Neural progenitor cell (in vitro differentiated cells): ENCODE measurements at regions not wholly inside any gene's neighbourhood (a gene's known extent, or its start where the extent isn't known, plus 50 kb on each side); places are given as distances from the start of the nearest gene placed in this dataset.

Experiments used
- DNase-seq: peaks from one replicate; pipeline ENCODE4 v3.0.0-alpha.2; 2016; ENCODE audit warnings: low spot score
- H2AFZ ChIP-seq: fragments of 200-600 bp; sonication (generic); replicated peaks from 2 replicates; pipeline ENCODE4 v1.6.1; 2016; ENCODE audit warnings: antibody characterized with exemption
- H3F3A ChIP-seq: fragments of 200-600 bp; sonication (generic); 2 replicates; pipeline ENCODE4 v1.6.1; 2016; ENCODE audit warnings: antibody characterized with exemption, low read depth
- H3K27ac ChIP-seq: fragments of 200-600 bp; sonication (generic); 2 replicates; pipeline ENCODE4 v1.5.1; 2016; ENCODE audit warnings: mild to moderate bottlenecking
- H3K27me3 ChIP-seq: fragments of 200-600 bp; sonication (generic); 2 replicates; pipeline ENCODE4 v1.6.1; 2016; ENCODE audit warnings: mild to moderate bottlenecking, moderate library complexity
- H3K36me3 ChIP-seq: fragments of 200-600 bp; sonication (generic); 2 replicates; pipeline ENCODE4 v1.5.1; 2016
- H3K4me1 ChIP-seq: fragments of 200-600 bp; sonication (generic); 2 replicates; pipeline ENCODE4 v1.6.1; 2016; ENCODE audit warnings: mixed run types
- H3K4me2 ChIP-seq: fragments of 200-600 bp; sonication (generic); 2 replicates; pipeline ENCODE4 v1.6.1; 2016
- H3K4me3 ChIP-seq: fragments of 200-600 bp; sonication (generic); 2 replicates; pipeline ENCODE4 v1.5.1; 2016
- H3K79me2 ChIP-seq: fragments of 200-600 bp; sonication (generic); 2 replicates; pipeline ENCODE4 v1.6.1; 2016; ENCODE audit warnings: low read depth
- H3K9ac ChIP-seq: fragments of 200-600 bp; sonication (generic); 2 replicates; pipeline ENCODE4 v1.6.1; 2016
- H3K9me3 ChIP-seq: fragments of 200-600 bp; sonication (generic); 2 replicates; pipeline ENCODE4 v1.5.1; 2016; ENCODE audit warnings: low read depth
- H4K20me1 ChIP-seq: fragments of 200-600 bp; sonication (generic); 2 replicates; pipeline ENCODE4 v1.6.1; 2016; ENCODE audit warnings: low read depth
- H3K27ac Mint-ChIP-seq: 3 replicates; pipeline ENCODE4 v1.8.0; 2021; ENCODE audit warnings: mixed read lengths
- H3K27me3 Mint-ChIP-seq: 2 replicates; pipeline ENCODE4 v1.8.0; 2022; ENCODE audit warnings: low read depth, mild to moderate bottlenecking, inconsistent platforms, moderate library complexity, mixed read lengths; ENCODE audit not compliant: insufficient read depth
- H3K36me3 Mint-ChIP-seq: 3 replicates; pipeline ENCODE4 v1.8.0; 2021; ENCODE audit warnings: mixed read lengths
- H3K4me1 Mint-ChIP-seq: 3 replicates; pipeline ENCODE4 v1.8.0; 2021; ENCODE audit warnings: mixed read lengths
- H3K4me3 Mint-ChIP-seq: 3 replicates; pipeline ENCODE4 v1.8.0; 2021; ENCODE audit warnings: mild to moderate bottlenecking, moderate library complexity, mixed read lengths
- H3K9me3 Mint-ChIP-seq: 3 replicates; pipeline ENCODE4 v1.8.0; 2020; ENCODE audit warnings: mixed read lengths
- EZH2 ChIP-seq: fragments of 200-600 bp; sonication (generic); IDR thresholded peaks from 2 replicates; pipeline ENCODE4 v1.6.1; 2017; ENCODE audit warnings: antibody characterized with exemption, mild to moderate bottlenecking, moderate library complexity
- EZH2phosphoT487 ChIP-seq: fragments of 200-600 bp; sonication (generic); IDR thresholded peaks from 2 replicates; pipeline ENCODE4 v1.6.1; 2017; ENCODE audit warnings: antibody characterized with exemption
- TF ChIP-seq, protein P1 (sequence below): fragments of 200-600 bp; sonication (generic); IDR thresholded peaks from 2 replicates; pipeline ENCODE4 v1.5.1; 2017; ENCODE audit warnings: antibody characterized with exemption, mild to moderate bottlenecking

GRCh38 chr13:47049276-47049989 lies 152.6 kb upstream of the HTR2A start:
- no peak for TF ChIP-seq EZH2phosphoT487
- TF ChIP-seq, protein P1, sequence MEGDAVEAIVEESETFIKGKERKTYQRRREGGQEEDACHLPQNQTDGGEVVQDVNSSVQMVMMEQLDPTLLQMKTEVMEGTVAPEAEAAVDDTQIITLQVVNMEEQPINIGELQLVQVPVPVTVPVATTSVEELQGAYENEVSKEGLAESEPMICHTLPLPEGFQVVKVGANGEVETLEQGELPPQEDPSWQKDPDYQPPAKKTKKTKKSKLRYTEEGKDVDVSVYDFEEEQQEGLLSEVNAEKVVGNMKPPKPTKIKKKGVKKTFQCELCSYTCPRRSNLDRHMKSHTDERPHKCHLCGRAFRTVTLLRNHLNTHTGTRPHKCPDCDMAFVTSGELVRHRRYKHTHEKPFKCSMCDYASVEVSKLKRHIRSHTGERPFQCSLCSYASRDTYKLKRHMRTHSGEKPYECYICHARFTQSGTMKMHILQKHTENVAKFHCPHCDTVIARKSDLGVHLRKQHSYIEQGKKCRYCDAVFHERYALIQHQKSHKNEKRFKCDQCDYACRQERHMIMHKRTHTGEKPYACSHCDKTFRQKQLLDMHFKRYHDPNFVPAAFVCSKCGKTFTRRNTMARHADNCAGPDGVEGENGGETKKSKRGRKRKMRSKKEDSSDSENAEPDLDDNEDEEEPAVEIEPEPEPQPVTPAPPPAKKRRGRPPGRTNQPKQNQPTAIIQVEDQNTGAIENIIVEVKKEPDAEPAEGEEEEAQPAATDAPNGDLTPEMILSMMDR = no peak
- H3K79me2 ChIP-seq = no peaks in the 10 kb centered on the region
- H3K9me3 Mint-ChIP-seq = no peaks in the 10 kb centered on the region
- no peak overlapping the region for H3K4me3 Mint-ChIP-seq
- H3K4me1 ChIP-seq = peaks cover 23% of the 10 kb centered on the region
- H3K9ac ChIP-seq = no peak overlapping the region
- H3K4me1 Mint-ChIP-seq = peaks cover 14% of the 10 kb centered on the region
- H3K36me3 Mint-ChIP-seq = no peaks in the 10 kb centered on the region
- no peaks in the 10 kb centered on the region for H3K27me3 Mint-ChIP-seq
- H4K20me1 ChIP-seq = no peaks in the 10 kb centered on the region
- no peak for DNase-seq
- no peak overlapping the region for H3K27ac ChIP-seq
- no peaks in the 10 kb centered on the region for H3K9me3 ChIP-seq
- H3F3A ChIP-seq = peaks cover 7% of the 10 kb centered on the region
- H3K27ac Mint-ChIP-seq = no peak overlapping the region
- H3K4me3 ChIP-seq = no peak overlapping the region
- H3K27me3 ChIP-seq = no peaks in the 10 kb centered on the region
- no peaks in the 10 kb centered on the region for H3K36me3 ChIP-seq
- no peak overlapping the region for H3K4me2 ChIP-seq
- H2AFZ ChIP-seq = peak overlapping the region; percentile 54

DNA sequence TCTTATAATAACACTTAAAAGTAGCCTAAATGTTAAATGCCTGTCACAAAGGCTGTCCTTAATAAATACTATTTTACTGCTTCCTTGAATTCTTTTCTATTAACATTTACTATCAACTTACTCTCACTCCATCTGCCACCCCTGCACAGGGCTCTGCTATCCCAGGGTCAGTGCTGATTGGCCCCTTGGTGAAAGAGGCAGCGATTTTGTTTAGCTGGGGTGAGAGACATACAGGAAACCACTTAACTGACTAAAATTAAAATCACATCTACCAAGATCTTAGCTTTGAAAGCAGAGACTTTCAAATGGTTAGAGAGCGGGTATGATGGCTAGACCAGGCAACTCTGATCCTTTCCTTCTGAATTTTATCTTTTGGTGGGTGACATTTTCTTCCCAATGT lies 149.9 kb upstream of the HTR2A start:
- Histone ChIP-seq H3K4me2 (no peak overlapping the region), H4K20me1 (no peaks in the 10 kb centered on the region), H3K4me1 (peaks cover 23% of the 10 kb centered on the region), H3K36me3 (no peaks in the 10 kb centered on the region), H2AFZ (no peak overlapping the region), H3K79me2 (no peaks in the 10 kb centered on the region), H3F3A (peaks cover 7% of the 10 kb centered on the region), H3K27ac (no peak overlapping the region), H3K4me3 (no peak overlapping the region), H3K9ac (no peak overlapping the region), H3K9me3 (no peaks in the 10 kb centered on the region), H3K27me3 (no peaks in the 10 kb centered on the region)
- H3K4me1 Mint-ChIP-seq = peaks cover 14% of the 10 kb centered on the region
- no peaks in the 10 kb centered on the region for H3K36me3 Mint-ChIP-seq
- no peaks in the 10 kb centered on the region for H3K9me3 Mint-ChIP-seq
- no peak for DNase-seq
- no peaks in the 10 kb centered on the region for H3K27me3 Mint-ChIP-seq
- H3K4me3 Mint-ChIP-seq = no peak overlapping the region
- no peak overlapping the region for H3K27ac Mint-ChIP-seq
- TF ChIP-seq EZH2 = no peak

DNA sequence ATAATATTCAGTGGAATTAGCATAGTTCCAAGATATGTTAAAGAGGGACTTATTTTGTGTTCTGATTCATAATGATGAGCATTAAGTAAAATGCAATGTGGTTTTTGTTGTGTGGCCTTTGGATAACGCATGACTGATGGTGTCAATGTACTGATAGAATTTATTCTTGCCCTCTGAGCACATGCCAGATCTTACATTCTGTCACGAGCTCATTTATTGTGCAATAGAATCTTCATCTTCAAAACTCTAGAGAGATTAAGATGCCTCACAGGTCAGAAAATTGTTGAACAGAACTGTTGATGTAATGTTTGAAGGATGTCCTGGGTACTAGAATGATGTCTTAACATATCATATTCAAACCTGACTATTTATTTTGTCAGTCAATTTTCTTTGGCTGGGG lies 148.0 kb upstream of the HTR2A start:
- no peaks in the 10 kb centered on the region for H4K20me1 ChIP-seq

DNA sequence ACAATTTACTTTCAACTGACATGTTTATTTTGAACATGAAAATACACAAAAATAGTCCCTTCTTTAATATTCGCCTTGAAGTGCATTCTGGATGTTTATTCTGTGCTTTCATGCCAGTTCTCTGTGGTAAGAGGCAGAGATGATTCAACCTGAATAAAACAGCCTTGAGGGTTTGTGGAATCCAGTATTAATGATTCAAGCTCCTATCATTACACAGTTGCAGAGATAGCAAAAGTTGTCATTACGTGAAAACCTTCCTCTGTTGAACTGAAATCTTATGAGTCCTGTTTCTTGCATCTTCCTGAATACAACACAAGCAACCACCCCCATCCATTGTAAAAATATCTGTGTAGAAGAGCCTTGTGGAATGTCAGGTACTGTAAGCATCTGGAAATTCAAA lies 142.3 kb upstream of the HTR2A start:
- Histone ChIP-seq H3K27ac (no peak overlapping the region), H3K4me3 (no peak overlapping the region), H3F3A (no peaks in the 10 kb centered on the region), H3K4me1 (peaks cover 26% of the 10 kb centered on the region), H3K9ac (no peak overlapping the region), H2AFZ (no peak overlapping the region), H3K79me2 (no peaks in the 10 kb centered on the region), H4K20me1 (no peaks in the 10 kb centered on the region), H3K9me3 (no peaks in the 10 kb centered on the region), H3K27me3 (no peaks in the 10 kb centered on the region), H3K4me2 (no peak overlapping the region), H3K36me3 (no peaks in the 10 kb centered on the region)
- Mint-ChIP-seq H3K4me1 (peaks cover 3% of the 10 kb centered on the region), H3K27me3 (no peaks in the 10 kb centered on the region), H3K36me3 (no peaks in the 10 kb centered on the region), H3K9me3 (no peaks in the 10 kb centered on the region), H3K4me3 (no peak overlapping the region), H3K27ac (no peak overlapping the region)
- DNase-seq = no peak
- no peak for TF ChIP-seq EZH2phosphoT487
- no peak for TF ChIP-seq EZH2
- TF ChIP-seq, protein P1 = no peak

More for the DNA sequence above, 148.0 kb upstream of the HTR2A start:
- H3K79me2 ChIP-seq = no peaks in the 10 kb centered on the region
- no peaks in the 10 kb centered on the region for H3K27me3 ChIP-seq
- TF ChIP-seq, protein P1 = no peak
- H3F3A ChIP-seq = peaks cover 7% of the 10 kb centered on the region
- H3K27me3 Mint-ChIP-seq = no peaks in the 10 kb centered on the region
- H3K27ac Mint-ChIP-seq = no peak overlapping the region
- no peaks in the 10 kb centered on the region for H3K9me3 Mint-ChIP-seq
- H3K36me3 Mint-ChIP-seq = no peaks in the 10 kb centered on the region
- no peak overlapping the region for H3K9ac ChIP-seq
- H3K4me3 Mint-ChIP-seq = no peak overlapping the region
- H2AFZ ChIP-seq = no peak overlapping the region
- no peak for DNase-seq
- H3K4me3 ChIP-seq = no peak overlapping the region
- peaks cover 23% of the 10 kb centered on the region for H3K4me1 ChIP-seq
- peaks cover 14% of the 10 kb centered on the region for H3K4me1 Mint-ChIP-seq
- no peak overlapping the region for H3K4me2 ChIP-seq
- H3K27ac ChIP-seq = no peak overlapping the region
- H3K36me3 ChIP-seq = no peaks in the 10 kb centered on the region
- H3K9me3 ChIP-seq = no peaks in the 10 kb centered on the region
